ENCODE measurements at regions not wholly inside any gene's neighbourhood (a gene's known extent, or its start where the extent isn't known, plus 50 kb on each side); places are given as distances from the start of the nearest gene placed in this dataset.
"Not testable (repeated sequence)": the region's sequence is repeated elsewhere in the genome, so short reads cannot be mapped to it uniquely, and the experiment has no call there.

- H3K14ac ChIP-seq (ENCODE audit: insufficient read depth, low read length) = no peak overlapping the region
- H3K4ac ChIP-seq (ENCODE audit: low read depth, low read length) = no peak overlapping the region
- no peak overlapping the region for H2BK120ac ChIP-seq (ENCODE audit: low read depth, low read length, poor library complexity, severe bottlenecking)
- H3K36me3 Mint-ChIP-seq (ENCODE audit: insufficient read depth in 1 of 3, low read depth in 3 of 3) = no peaks in the 10 kb centered on the region; a peak in 1 of 7 replicates
- peaks cover 13 to 17% of the 10 kb centered on the region in 2 experiments for H3K4me1 Mint-ChIP-seq
- no peak overlapping the region for H3K27ac ChIP-seq (ENCODE audit: insufficient read length, low read depth, low read length)
- no peaks in the 10 kb centered on the region for H3K27me3 ChIP-seq (ENCODE audit: insufficient read depth, low read length)
- no peak overlapping the region for H3K4me2 ChIP-seq (ENCODE audit: insufficient read depth, insufficient read length, low read length)
- H3K27me3 Mint-ChIP-seq (ENCODE audit: low read depth) = no peaks in the 10 kb centered on the region
- no peak overlapping the region for H2BK20ac ChIP-seq (ENCODE audit: low read depth, low read length, poor library complexity, severe bottlenecking)
- no peak overlapping the region for H3K18ac ChIP-seq (ENCODE audit: insufficient read length, low read depth, low read length)
- no peak overlapping the region for H3K56ac ChIP-seq (ENCODE audit: insufficient read length, low read depth, low read length)
- no peaks in the 10 kb centered on the region for H3K79me1 ChIP-seq (ENCODE audit: insufficient read depth, low read depth, low read length, poor library complexity, severe bottlenecking)
- H2BK15ac ChIP-seq (ENCODE audit: low read depth, low read length) = no peak overlapping the region
- H4K8ac ChIP-seq (replicated peaks; ENCODE audit: insufficient read length, low read depth, low read length) = no peak overlapping the region
- no CpG with 5 or more reads among the region's 1 CpG for WGBS (ENCODE audit: extremely low coverage, insufficient read length, low lambda C conversion rate)
- H2AK5ac ChIP-seq (ENCODE audit: insufficient read length, low read length) = no peak overlapping the region
- TF ChIP-seq CTCF (conservative IDR thresholded peaks at IDR 0.05) = no peak
- no peak overlapping the region for H2BK12ac ChIP-seq (ENCODE audit: insufficient read length, low read depth, low read length)
- no peak overlapping the region for H3K27ac Mint-ChIP-seq
- H3K23ac ChIP-seq (ENCODE audit: insufficient read length, low read depth, low read length) = no peak overlapping the region
- no peak overlapping the region for H3K4me3 Mint-ChIP-seq
- no peak overlapping the region for H2AFZ ChIP-seq (ENCODE audit: low read length)
- no peak for DNase-seq
- no peak overlapping the region for H4K91ac ChIP-seq (ENCODE audit: insufficient read length, low read depth, low read length)
- no peaks in the 10 kb centered on the region for H4K20me1 ChIP-seq (ENCODE audit: control insufficient read depth, insufficient read depth, insufficient read length)
- H3K9ac ChIP-seq (ENCODE audit: extremely low read depth, insufficient read length, low read length) = no peak overlapping the region
- H3K23me2 ChIP-seq (ENCODE audit: insufficient read length, low read depth, low read length, poor library complexity, severe bottlenecking) = no peaks in the 10 kb centered on the region
- H3K9me3 ChIP-seq (ENCODE audit: control insufficient read depth, low read depth, low read length) = no peaks in the 10 kb centered on the region
- no peak overlapping the region for H2BK5ac ChIP-seq (ENCODE audit: insufficient read length, low read length)
- H3T11ph ChIP-seq (ENCODE audit: low read length) = no peak overlapping the region
- no peaks in the 10 kb centered on the region for H3K9me3 Mint-ChIP-seq
- H4K5ac ChIP-seq (ENCODE audit: insufficient read length, low read depth, low read length) = no peak overlapping the region
- no peaks in the 10 kb centered on the region for H3K79me2 ChIP-seq (ENCODE audit: insufficient read depth, low read length)
- no peaks in the 10 kb centered on the region; the same call in 1 of the 2 replicates for H3K4me1 ChIP-seq (ENCODE audit: insufficient read depth, low read length)
These were observed 97.1 kb upstream of the PRSS3 start for GRCh38 chr9:33698267-33698666.

GRCh38 chr9:33700940-33701339, 94.4 kb upstream of the PRSS3 start:
- not testable (repeated sequence) for H2BK15ac ChIP-seq (ENCODE audit: low read depth, low read length); H3K27ac Mint-ChIP-seq; H3K79me2 ChIP-seq (ENCODE audit: insufficient read depth, low read length); H3K79me1 ChIP-seq (ENCODE audit: insufficient read depth, low read depth, low read length, poor library complexity, severe bottlenecking); H2AK5ac ChIP-seq (ENCODE audit: insufficient read length, low read length); H3K23ac ChIP-seq (ENCODE audit: insufficient read length, low read depth, low read length); H3K4me2 ChIP-seq (ENCODE audit: insufficient read depth, insufficient read length, low read length); H3K18ac ChIP-seq (ENCODE audit: insufficient read length, low read depth, low read length); H3K14ac ChIP-seq (ENCODE audit: insufficient read depth, low read length); H3K23me2 ChIP-seq (ENCODE audit: insufficient read length, low read depth, low read length, poor library complexity, severe bottlenecking); H3T11ph ChIP-seq (ENCODE audit: low read length); H2AFZ ChIP-seq (ENCODE audit: low read length); H4K91ac ChIP-seq (ENCODE audit: insufficient read length, low read depth, low read length); H3K27me3 Mint-ChIP-seq (ENCODE audit: low read depth); H3K9ac ChIP-seq (ENCODE audit: extremely low read depth, insufficient read length, low read length); H3K56ac ChIP-seq (ENCODE audit: insufficient read length, low read depth, low read length); H4K5ac ChIP-seq (ENCODE audit: insufficient read length, low read depth, low read length); H3K36me3 Mint-ChIP-seq (ENCODE audit: insufficient read depth in 1 of 3, low read depth in 3 of 3); H3K4me1 ChIP-seq (ENCODE audit: insufficient read depth, low read length); H2BK120ac ChIP-seq (ENCODE audit: low read depth, low read length, poor library complexity, severe bottlenecking); H2BK12ac ChIP-seq (ENCODE audit: insufficient read length, low read depth, low read length); H3K27ac ChIP-seq (ENCODE audit: insufficient read length, low read depth, low read length); H2BK20ac ChIP-seq (ENCODE audit: low read depth, low read length, poor library complexity, severe bottlenecking); H3K9me3 Mint-ChIP-seq; H2BK5ac ChIP-seq (ENCODE audit: insufficient read length, low read length); H3K27me3 ChIP-seq (ENCODE audit: insufficient read depth, low read length); H4K8ac ChIP-seq (replicated peaks; ENCODE audit: insufficient read length, low read depth, low read length); DNase-seq; H3K4me3 Mint-ChIP-seq; H3K9me3 ChIP-seq (ENCODE audit: control insufficient read depth, low read depth, low read length); H3K4ac ChIP-seq (ENCODE audit: low read depth, low read length); H4K20me1 ChIP-seq (ENCODE audit: control insufficient read depth, insufficient read depth, insufficient read length)
- no CpG with 5 or more reads among the region's 2 CpGs for WGBS (ENCODE audit: extremely low coverage, insufficient read length, low lambda C conversion rate)
- peaks cover 17 to 21% of the 10 kb centered on the region in 2 experiments for H3K4me1 Mint-ChIP-seq
